KBM-7 (cell line): ENCODE measurements at regions not wholly inside any gene's neighbourhood (a gene's known extent, or its start where the extent isn't known, plus 50 kb on each side); places are given as distances from the start of the nearest gene placed in this dataset.
"Not testable (repeated sequence)": the region's sequence is repeated elsewhere in the genome, so short reads cannot be mapped to it uniquely, and the experiment has no call there.

Experiments used
- DNase-seq: peaks from one replicate; pipeline ENCODE4 v3.0.0-alpha.2; 2015
- in situ Hi-C: fragments of 300-500 bp; cut with MboI; formaldehyde crosslinking; loops from 2 replicates; pipeline ENCODE4 v1.14.3; 2020; ENCODE audit warnings: low sequenced_read_pairs, low pct_unique_long_range_greater_than_20kb, mixed read lengths

GRCh38 chr12:40431169-40431568 lies 206.4 kb downstream of the LRRK2 start:
- no peak for DNase-seq
- in situ Hi-C loops = no loop called here

- in situ Hi-C loops = no loop called here
- no peak for DNase-seq
Observed at GRCh38 chr12:40435251-40435650, 210.5 kb downstream of the LRRK2 start.

DNA sequence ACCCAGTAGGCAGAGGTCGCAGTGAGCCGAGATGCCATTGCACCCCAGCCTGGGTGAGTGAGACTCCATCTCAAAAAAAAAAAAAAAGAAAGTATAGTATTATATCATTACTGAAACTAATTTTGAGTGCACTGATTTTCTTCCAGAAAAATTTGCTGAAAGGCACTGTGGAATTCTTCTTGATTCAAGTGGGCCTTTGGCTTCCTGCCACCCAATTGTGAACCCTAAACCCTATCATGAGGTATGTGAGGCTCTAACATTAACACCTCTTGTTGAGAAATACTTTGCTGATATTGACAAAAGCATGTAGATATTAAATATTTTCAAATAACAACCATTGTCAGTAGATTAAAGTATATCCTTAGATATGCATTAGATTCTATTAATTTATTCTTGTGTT lies 211.2 kb downstream of the LRRK2 start:
- no peak for DNase-seq
- in situ Hi-C loops = no loop called here

GRCh38 chr12:40436564-40436963 lies 211.8 kb downstream of the LRRK2 start:
- in situ Hi-C loops = no loop called here
- no peak for DNase-seq

- in situ Hi-C loops = no loop called here
- DNase-seq = no peak
Observed at GRCh38 chr12:40439771-40440492, 215.1 kb downstream of the LRRK2 start.

- in situ Hi-C loops = no loop called here
- DNase-seq = no peak
Observed at GRCh38 chr12:40444174-40444573, 219.4 kb downstream of the LRRK2 start.

DNA sequence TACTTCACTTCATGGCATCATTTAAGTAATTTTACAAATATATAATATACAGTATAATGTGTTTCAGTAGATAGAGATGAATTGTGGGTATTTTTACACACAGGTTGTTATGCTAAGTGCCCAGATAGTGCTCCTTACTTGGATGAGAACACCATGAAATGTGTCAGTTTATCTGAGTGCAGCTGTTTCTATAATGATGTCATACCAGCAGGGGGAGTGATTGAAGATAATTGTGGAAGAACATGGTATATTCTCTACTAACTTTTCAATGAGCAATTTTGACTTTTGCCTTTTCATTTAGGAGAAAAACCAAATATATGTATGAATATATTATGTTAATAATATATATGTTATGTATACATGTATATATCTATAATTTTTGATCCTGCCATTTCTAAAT lies 221.6 kb downstream of the LRRK2 start:
- DNase-seq = peak; percentile 14
- in situ Hi-C loops = no loop called here

DNA sequence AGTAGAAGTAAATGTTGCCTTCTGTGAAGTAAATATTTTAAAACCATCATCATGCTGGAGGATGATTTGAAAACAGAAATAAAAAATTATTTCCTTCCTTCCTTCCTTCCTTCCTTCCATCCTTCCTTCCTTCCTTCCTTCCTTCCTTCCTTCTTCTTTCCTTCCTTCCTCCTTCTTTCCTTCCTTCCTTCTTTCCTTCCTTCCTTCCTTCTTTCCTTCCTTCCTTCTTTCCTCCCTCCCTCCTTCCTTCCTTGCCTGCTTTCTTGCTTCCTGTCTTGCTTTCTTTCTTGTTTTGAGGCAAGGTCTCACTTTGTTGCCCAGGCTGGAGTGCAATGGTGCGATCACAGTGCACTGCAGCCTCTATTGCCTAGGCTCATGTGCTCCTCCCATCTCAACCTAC lies 223.7 kb downstream of the LRRK2 start:
- in situ Hi-C loops, DNase-seq: not testable (repeated sequence)

DNA sequence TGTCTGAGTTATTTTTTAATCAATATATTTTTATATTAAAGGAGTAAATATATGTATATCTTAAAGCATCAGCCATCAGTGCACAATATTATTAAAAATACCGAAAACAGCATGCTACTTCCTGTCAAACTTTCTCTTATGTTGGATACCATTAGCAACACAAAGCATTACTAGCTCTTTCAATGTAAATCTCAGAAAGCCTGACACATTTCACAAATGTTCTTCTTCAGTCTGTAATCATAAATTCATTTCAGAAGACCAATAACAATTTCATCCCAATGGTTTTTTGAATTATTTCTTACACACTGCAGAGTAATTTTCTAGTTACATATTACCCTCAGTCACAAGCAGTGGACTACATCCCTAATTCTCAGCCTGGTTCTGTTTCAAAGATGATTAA lies 226.9 kb downstream of the LRRK2 start:
- DNase-seq = no peak
- in situ Hi-C loops = no loop called here

- DNase-seq = peak; percentile 4
- in situ Hi-C loops = no loop called here
Observed at GRCh38 chr12:40464121-40464520, 228.1 kb upstream of the CNTN1 start.

DNA sequence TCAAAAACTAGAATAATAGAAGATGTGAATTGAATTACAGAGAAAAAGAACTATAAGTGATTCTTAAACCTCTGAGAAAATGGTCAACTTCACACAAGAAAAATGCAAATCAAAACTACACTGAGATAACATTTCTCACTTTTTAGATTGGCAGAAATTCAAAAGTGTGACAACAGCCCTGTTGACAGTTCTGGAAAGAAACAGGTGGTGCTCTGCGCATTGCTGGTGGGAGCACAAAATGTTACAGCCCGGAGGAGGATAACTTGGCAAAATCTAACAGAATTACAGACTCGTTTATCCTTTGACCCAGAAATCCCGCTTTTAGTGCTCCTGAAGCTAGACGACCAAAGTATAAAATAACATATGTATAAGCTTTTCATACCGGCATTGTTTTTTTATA lies 222.5 kb upstream of the CNTN1 start:
- DNase-seq = no peak
- in situ Hi-C loops = no loop called here

DNA sequence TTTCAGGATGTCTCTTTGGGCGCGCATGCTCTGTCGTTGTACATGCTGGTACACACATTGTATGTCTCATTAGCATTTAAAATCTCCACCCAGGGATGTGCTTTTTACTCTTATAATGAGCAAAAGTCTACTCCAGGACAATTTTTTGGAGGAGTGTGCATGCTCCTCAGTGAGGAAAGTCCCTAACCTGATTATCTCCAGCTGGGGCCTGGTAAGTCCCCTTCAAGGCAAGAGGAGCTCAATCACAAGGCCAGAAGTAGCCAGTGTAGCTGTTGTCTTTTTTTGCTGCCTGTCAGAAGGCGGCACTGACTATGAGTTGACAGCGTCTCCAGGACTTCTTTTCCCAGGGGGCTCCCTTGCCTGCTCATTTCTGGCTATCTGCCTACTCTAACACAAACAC lies 218.3 kb upstream of the CNTN1 start:
- DNase-seq = no peak
- in situ Hi-C loops = no loop called here

- no peak for DNase-seq
- in situ Hi-C loops = no loop called here
Observed at GRCh38 chr12:40474630-40475029, 217.6 kb upstream of the CNTN1 start.

GRCh38 chr12:40499856-40500255 lies 192.4 kb upstream of the CNTN1 start:
- in situ Hi-C loops = no loop called here
- DNase-seq = no peak

- in situ Hi-C loops = no loop called here
- peak; percentile 73 for DNase-seq
Observed at GRCh38 chr12:40502322-40502721, 189.9 kb upstream of the CNTN1 start.

DNA sequence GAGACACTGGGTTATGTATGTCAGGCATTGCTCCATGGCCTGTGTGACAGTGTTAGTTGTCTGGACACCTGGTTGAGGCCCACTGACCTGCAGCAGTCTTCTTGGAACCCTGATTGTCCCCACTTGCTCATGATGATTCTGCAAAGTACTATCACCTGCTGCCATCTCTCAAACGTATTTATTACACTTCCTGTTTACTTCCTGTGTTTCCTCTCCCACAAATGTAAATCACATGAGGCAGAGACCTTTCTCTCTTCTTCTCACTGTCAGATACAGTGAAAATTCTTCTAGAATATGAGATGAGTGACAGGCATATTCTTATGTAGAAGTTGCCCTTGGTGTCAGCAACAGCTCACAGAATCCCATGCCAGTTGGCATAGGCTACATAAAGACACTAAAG lies 186.9 kb upstream of the CNTN1 start:
- in situ Hi-C loops = no loop called here

DNA sequence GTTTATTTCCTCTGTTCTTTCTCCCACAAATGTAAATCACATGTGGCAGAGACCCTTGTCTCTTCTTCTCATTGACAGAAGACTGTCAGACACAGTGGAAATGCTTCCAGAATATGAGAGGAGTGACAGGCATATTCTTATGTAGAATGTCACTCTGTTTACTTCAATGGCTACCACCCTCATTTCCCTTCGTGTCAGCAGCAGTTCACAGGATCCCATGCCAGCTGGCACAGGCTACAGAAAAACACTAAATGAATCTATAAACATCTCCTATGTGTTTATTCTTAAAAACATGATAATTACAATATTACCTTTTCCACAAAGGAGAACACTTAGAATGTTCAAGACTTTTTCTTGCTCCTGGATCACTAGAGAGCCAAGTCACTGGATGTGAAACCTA lies 183.8 kb upstream of the CNTN1 start:
- in situ Hi-C loops = no loop called here
- DNase-seq = no peak

More for the DNA sequence above, 186.9 kb upstream of the CNTN1 start:
- DNase-seq = no peak

- no peak for DNase-seq
- in situ Hi-C loops = no loop called here
Observed at GRCh38 chr12:40511341-40511740, 180.9 kb upstream of the CNTN1 start.

DNA sequence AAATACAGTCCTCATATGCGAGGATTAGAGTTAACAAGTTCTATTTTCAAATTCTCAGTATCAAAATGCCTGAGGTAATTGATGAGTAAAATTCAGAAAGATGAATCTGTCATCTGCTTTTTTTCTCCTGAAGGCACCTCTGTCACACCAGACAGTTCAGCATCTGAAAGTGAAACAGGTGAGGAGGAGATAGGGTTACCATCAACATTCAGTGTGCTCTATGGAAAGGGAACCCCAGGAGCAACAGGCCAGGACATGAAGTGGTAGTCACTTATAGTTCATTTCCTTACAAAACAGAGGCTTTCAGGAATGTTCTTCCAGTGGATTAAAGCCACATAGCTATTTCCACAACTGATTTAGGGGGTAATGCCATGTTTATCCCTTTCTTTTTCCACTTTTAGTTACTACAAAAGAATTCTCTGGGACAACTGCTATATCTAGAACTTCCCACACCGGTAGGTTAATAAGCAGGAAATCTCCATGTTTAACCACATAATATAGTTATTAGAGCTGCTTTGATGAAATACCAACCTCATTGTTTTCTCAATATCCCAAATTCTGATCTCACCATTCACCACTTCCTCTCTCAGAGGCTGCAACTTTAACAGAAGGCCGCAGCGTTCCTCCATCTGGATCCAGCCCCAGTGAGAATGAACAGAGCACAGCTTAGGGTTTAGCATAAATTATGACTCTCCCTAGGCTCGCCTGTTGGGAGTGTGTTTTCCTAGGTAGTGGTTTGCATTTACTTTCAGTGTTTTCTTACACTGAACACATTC lies 177.0 kb upstream of the CNTN1 start:
- DNase-seq = peak; percentile 42
- in situ Hi-C loops = no loop called here

GRCh38 chr12:40522837-40523236 lies 169.4 kb upstream of the CNTN1 start:
- in situ Hi-C loops = no loop called here

GRCh38 chr12:40525054-40525453 lies 167.2 kb upstream of the CNTN1 start:
- peak; percentile 58 for DNase-seq
- in situ Hi-C loops = no loop called here

More at GRCh38 chr12:40522837-40523236, 169.4 kb upstream of the CNTN1 start:
- DNase-seq = no peak
